GM12865 (cell line): ENCODE measurements at regions not wholly inside any gene's neighbourhood (a gene's known extent, or its start where the extent isn't known, plus 50 kb on each side); places are given as distances from the start of the nearest gene placed in this dataset.
"Not testable (repeated sequence)": the region's sequence is repeated elsewhere in the genome, so short reads cannot be mapped to it uniquely, and the experiment has no call there.

Experiments used
- DNase-seq: peaks from one replicate; pipeline ENCODE4 v3.0.0; 2010; ENCODE audit warnings: low read depth
- H3K4me3 ChIP-seq: 2 replicates; pipeline ENCODE4 v1.5.1; 2011; ENCODE audit warnings: mild to moderate bottlenecking, low read depth, low read length, control low read depth
- CTCF ChIP-seq: IDR thresholded peaks from 2 replicates; pipeline ENCODE4 v1.5.1; 2011; ENCODE audit warnings: low read length, control low read depth, low read depth, inconsistent platforms; ENCODE audit not compliant: insufficient read depth; ENCODE audit errors: missing control alignments

- no peak for DNase-seq
- no peak for TF ChIP-seq CTCF
- H3K4me3 ChIP-seq: no peak overlapping the region
These were observed 358.0 kb downstream of the TAF11L14 start for GRCh38 chr5:17992291-17992690.

GRCh38 chr5:17995997-17996396 lies 361.7 kb downstream of the TAF11L14 start:
- no peak overlapping the region for H3K4me3 ChIP-seq
- DNase-seq: no peak
- TF ChIP-seq CTCF: no peak

GRCh38 chr5:17999858-18000257 lies 365.6 kb downstream of the TAF11L14 start:
- DNase-seq: no peak
- H3K4me3 ChIP-seq: no peak overlapping the region
- no peak for TF ChIP-seq CTCF

- no peak for TF ChIP-seq CTCF
- no peak overlapping the region for H3K4me3 ChIP-seq
- no peak for DNase-seq
These were observed 366.5 kb downstream of the TAF11L14 start for GRCh38 chr5:18000744-18001143.

- TF ChIP-seq CTCF: no peak
- no peak overlapping the region for H3K4me3 ChIP-seq
- no peak for DNase-seq
These were observed 369.1 kb downstream of the TAF11L14 start for GRCh38 chr5:18003312-18003711.

- H3K4me3 ChIP-seq: no peak overlapping the region
- no peak for TF ChIP-seq CTCF
- DNase-seq: no peak
These were observed 369.5 kb downstream of the TAF11L14 start for GRCh38 chr5:18003784-18004183.

- DNase-seq, H3K4me3 ChIP-seq: not testable (repeated sequence)
These were observed 372.0 kb downstream of the TAF11L14 start for GRCh38 chr5:18006235-18006634.
